HCT116 (cell line): ENCODE measurements at regions not wholly inside any gene's neighbourhood (a gene's known extent, or its start where the extent isn't known, plus 50 kb on each side); places are given as distances from the start of the nearest gene placed in this dataset.

ENCODE experiments used
- CEBPB ChIP-seq: IDR thresholded peaks from 2 replicates; pipeline ENCODE4 v1.6.1; 2012; ENCODE audit warnings: low read depth
- CTCF ChIP-seq, 3 experiments: fragments of 200-600 bp in 1 of 3; sonication (generic) in 1 of 3; IDR thresholded peaks in 2 of 3; conservative IDR thresholded peaks in 1 of 3; 2 replicates each; pipeline ENCODE4 v1.5.1; 2012 to 2017; ENCODE audit warnings: low read depth in 2 of 3, low read length in 2 of 3, antibody characterized with exemption in 1 of 3, borderline replicate concordance in 1 of 3, control low read depth in 1 of 3, mild to moderate bottlenecking in 1 of 3, mixed read lengths in 1 of 3, mixed run types in 1 of 3, moderate library complexity in 1 of 3; ENCODE audit not compliant: insufficient read depth in 1 of 3
- POLR2A ChIP-seq: IDR thresholded peaks from 2 replicates; pipeline ENCODE4 v1.7.0; 2011; ENCODE audit warnings: borderline replicate concordance; ENCODE audit not compliant: insufficient read depth, insufficient read length; ENCODE audit errors: extremely low read depth
- SRF ChIP-seq: IDR thresholded peaks from 2 replicates; pipeline ENCODE4 v1.6.1; 2012; ENCODE audit warnings: low read depth

- TF ChIP-seq CTCF (IDR thresholded peaks at IDR 0.05 in 2 of 3, conservative IDR thresholded peaks at IDR 0.05 in 1 of 3; ENCODE audit: borderline replicate concordance in 1 of 3, insufficient read depth in 1 of 3, low read depth in 2 of 3, low read length in 2 of 3): no peak
- no peak for TF ChIP-seq SRF
- no peak for TF ChIP-seq POLR2A
- TF ChIP-seq CEBPB: no peak
Observed at GRCh38 chr19:27720155-27720554, 1492.8 kb downstream of the UQCRFS1 start.
